SKM-1 treated with dmso at 0.1 percent for 144 hours (cell line): ENCODE measurements at regions not wholly inside any gene's neighbourhood (a gene's known extent, or its start where the extent isn't known, plus 50 kb on each side); places are given as distances from the start of the nearest gene placed in this dataset.

ENCODE experiments used
- DNase-seq: peaks from one replicate; lab custom pipeline; 2025; ENCODE audit not compliant: unreplicated experiment; lab: John Stamatoyannopoulos, UW

GRCh38 chr5:114665551-114665950, 303.7 kb downstream of the KCNN2 start:
- no peak for DNase-seq

- no peak for DNase-seq
Measured at GRCh38 chr5:114660791-114661190, 298.9 kb downstream of the KCNN2 start.

DNA sequence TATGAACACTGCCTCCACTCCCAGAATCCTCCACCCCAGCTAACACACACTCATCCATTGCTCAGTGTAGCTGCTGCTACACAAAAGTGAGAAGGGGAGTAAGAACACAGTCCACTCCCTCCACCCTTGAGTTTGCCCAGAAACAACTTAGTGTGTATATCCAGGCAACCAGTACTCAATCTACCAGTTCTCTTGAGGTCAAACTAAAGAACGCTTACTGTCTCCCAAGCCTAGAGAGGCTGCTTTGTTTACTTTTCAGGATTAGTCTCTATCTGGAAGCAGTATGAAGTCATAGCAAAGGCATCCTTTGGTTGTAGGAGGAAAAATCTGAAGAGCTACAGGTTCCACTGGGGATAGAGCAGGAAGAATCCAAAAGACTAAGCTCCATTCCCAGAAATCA, 296.3 kb downstream of the KCNN2 start:
- no peak for DNase-seq

- DNase-seq: no peak
Measured at GRCh38 chr5:114657342-114658130, 295.7 kb downstream of the KCNN2 start.

DNA sequence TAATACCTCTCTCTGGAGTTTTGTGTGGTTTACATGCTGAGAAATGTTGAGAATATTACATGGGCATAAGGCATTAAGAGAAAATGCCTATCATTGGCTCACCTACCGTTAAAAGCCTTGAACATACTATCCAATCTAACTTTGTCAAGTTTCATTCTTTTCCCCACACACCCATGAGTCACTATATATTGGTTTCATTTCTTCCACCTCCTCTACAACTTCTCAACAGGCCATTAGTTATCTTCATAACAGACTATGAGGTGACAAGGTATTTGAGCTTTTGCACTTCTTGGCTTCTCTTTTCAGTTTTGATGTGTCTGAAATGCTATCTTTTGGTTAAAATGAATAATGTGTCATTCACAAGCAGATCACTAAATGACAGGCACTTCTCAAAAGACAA, 288.0 kb downstream of the KCNN2 start:
- no peak for DNase-seq

GRCh38 chr5:114648940-114649339, 287.1 kb downstream of the KCNN2 start:
- no peak for DNase-seq

DNA sequence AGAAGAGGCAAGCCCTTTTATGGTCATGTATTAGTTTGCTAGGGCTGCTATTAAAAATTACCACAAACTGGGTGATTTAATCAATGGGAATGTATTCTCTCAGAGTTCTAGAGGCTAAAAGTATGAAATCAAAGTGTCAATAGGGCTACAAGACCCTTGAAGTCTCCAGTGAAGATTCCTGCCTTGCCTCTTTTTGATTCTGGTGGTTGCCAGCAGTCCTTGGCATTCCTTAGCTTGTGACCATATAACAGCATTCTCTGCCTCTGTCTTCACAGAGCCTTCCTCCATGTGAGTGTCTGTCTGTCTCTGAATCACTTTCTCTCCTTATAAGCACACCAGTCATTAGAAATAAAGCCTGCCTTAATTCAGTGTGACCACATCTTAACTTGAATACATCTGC, 282.7 kb downstream of the KCNN2 start:
- no peak for DNase-seq

- peak; percentile 25 for DNase-seq
Measured at GRCh38 chr5:114636271-114636670, 274.4 kb downstream of the KCNN2 start.

GRCh38 chr5:114634967-114635901, 273.4 kb downstream of the KCNN2 start:
- DNase-seq: no peak

DNA sequence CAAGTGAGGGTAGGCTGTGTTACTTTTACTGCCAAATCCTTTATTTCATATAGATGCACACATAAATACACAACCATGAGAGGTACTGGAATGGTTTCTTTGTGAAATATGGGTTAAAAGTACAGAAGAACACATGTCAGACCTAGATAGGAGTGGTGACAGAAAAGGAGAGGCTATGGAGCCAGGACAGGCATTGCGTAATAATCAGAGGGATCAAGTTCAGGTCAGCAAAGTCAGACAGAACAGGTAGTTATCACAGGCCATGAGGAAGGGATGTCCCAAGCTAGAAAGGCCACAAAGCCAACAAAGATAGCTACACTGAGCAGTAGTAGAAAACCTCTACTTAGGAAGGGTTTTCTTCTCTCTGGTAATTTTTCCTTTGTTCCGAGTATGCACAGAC, 272.6 kb downstream of the KCNN2 start:
- DNase-seq: no peak

DNA sequence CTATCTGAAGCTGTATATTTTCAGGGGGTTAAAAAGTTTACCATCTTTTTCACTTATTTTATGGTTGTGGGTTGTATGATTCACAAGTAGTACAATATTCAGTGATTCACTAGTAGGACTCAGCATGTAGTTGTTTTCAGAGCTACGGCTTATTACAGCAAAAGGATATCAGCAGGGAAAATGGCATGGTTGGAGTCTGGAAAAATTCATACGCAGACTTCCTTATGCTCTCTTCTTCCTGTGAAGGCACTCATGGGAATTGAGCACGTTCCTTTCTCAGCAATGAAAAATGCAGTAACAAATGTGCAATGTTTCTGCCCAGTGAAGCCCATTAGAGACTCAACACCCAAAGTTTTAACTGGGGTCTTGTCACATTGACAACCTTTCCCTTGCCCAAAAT, 250.5 kb downstream of the KCNN2 start:
- no peak for DNase-seq

DNA sequence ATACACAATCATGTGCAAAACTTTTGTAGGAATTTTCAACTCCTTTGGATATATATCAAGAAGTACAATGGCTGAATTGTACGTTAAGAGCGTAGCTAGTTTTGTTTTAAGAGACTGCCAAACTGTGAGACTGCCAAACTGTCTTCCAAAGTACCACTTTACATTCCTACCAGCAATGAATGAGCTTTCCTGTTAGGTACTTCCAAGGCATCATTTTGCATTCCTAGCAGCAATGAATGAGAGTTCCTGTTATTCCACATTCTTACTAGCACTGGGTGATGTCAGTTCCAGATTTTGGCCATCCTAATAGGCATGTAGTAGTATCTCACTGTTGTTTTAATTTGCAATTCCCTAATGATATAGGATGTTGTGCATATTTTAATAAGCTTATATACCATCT, 219.3 kb downstream of the KCNN2 start:
- DNase-seq: no peak

DNA sequence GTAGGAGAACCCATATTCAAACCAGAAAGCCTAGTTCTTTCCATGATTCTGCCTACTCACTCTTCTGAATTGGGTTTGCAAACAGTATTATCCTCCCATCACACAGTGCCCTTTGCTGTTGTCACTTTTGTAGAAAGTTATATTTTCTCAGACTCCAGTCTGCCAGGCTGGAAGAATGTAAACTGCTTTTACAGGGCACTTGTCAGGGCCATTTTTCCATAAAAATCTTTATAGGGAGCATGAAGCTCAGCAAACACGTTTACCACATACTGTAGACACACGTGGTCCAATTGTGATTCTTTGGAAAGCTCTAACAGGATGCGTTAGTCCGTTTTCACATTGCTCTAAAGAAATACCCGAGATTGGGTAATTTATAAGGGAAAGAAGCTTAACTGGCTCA, 204.0 kb downstream of the KCNN2 start:
- no peak for DNase-seq

DNA sequence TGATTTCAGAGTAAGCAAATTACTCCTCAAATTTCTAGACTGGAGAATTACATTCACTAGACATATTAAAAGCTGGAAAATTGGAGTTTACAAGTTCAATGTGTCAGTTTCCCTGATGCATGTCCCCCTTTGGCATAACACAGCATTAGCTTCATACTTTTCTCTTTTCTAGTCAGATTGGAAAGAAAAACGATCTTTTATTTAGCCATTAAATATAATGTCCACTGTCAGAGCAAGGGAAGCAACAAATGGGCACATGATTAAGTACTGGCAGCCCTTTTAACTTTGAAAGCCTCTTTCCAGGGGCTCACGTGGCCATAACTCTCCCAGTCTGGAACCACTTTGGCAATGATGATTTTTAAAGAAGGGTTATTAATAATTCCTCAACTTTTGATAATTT, 203.3 kb downstream of the KCNN2 start:
- no peak for DNase-seq

DNA sequence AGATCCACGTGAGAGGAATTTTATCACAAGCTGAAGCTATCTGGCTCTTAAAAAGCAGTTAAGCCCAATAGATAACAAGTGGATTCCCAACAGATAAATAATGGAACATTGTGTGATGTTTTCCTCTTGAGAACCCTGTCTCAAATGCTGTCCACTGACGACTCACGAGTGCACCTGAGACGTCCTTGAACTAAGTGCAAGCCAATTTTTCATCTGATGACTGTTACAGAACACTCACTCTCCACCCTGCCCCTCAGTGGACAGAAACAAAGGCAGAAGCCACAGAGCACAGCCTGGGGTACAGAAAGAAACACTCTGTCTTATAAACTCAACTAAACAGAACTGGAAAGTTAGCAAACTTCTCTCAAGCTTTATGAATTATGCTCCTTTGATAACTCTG, 199.5 kb downstream of the KCNN2 start:
- no peak for DNase-seq
